A549 (cell line): ENCODE measurements at regions not wholly inside any gene's neighbourhood (a gene's known extent, or its start where the extent isn't known, plus 50 kb on each side); places are given as distances from the start of the nearest gene placed in this dataset.

Source experiments
- ELK1 ChIP-seq: fragments of 150-350 bp; IDR thresholded peaks from 2 replicates; pipeline ENCODE4 v1.6.1; 2014; ENCODE audit warnings: low read depth, mild to moderate bottlenecking, low read length
- EP300 ChIP-seq, 2 experiments: fragments of >200 bp; sonication (Bioruptor Twin); formaldehyde crosslinking; IDR thresholded peaks; 2 replicates in 1 of 2; 3 replicates in 1 of 2; pipeline ENCODE4 v1.6.1; 2016 to 2017
- ESRRA ChIP-seq: fragments of 150-350 bp; IDR thresholded peaks from 2 replicates; pipeline ENCODE4 v1.6.1; 2014; ENCODE audit warnings: mild to moderate bottlenecking, low read length, borderline replicate concordance
- FOSL2 ChIP-seq, 2 experiments: fragments of 450-650 bp in 1 of 2; fragments of >200 bp in 1 of 2; sonication (Bioruptor Twin) in 1 of 2; formaldehyde crosslinking; IDR thresholded peaks; 2 replicates each; pipeline versions ENCODE4 v1.5.0 to v1.6.1; 2016 to 2020; ENCODE audit warnings: mild to moderate bottlenecking in 1 of 2, moderate library complexity in 1 of 2
- HOXA7 ChIP-seq: fragments of 250-450 bp; sonication (Bioruptor Pico); IDR thresholded peaks from 2 replicates; pipeline ENCODE4 v1.5.0; 2020; ENCODE audit warnings: mild to moderate bottlenecking, moderate library complexity
- KDM1A ChIP-seq: fragments of 200-600 bp; sonication (generic); IDR thresholded peaks from 2 replicates; pipeline ENCODE4 v1.6.1; 2016; ENCODE audit warnings: low read depth, mild to moderate bottlenecking
- KDM5A ChIP-seq: fragments of 200-600 bp; sonication (generic); IDR thresholded peaks from 2 replicates; pipeline ENCODE4 v1.6.1; 2016; ENCODE audit warnings: antibody characterized with exemption, mild to moderate bottlenecking
- POLR2AphosphoS2 ChIP-seq: conservative IDR thresholded peaks from 2 replicates; pipeline ENCODE4 v1.6.1; 2012; ENCODE audit warnings: low read length, improper control_type of control experiment, inconsistent platforms
- RAD21 ChIP-seq, 2 experiments: fragments of >200 bp in 1 of 2; sonication (Bioruptor Twin) in 1 of 2; formaldehyde crosslinking in 1 of 2; IDR thresholded peaks in 1 of 2; conservative IDR thresholded peaks in 1 of 2; 2 replicates in 1 of 2; 3 replicates in 1 of 2; pipeline ENCODE4 v1.6.1; 2012 to 2018; ENCODE audit warnings: inconsistent platforms in 1 of 2
- REST ChIP-seq: fragments of 200-600 bp; sonication (generic); IDR thresholded peaks from 2 replicates; pipeline ENCODE4 v1.6.1; 2016; ENCODE audit warnings: antibody characterized with exemption, mild to moderate bottlenecking, moderate library complexity
- ZFP36 ChIP-seq: fragments of 450-650 bp; IDR thresholded peaks from 2 replicates; pipeline ENCODE4 v1.6.1; 2014; ENCODE audit warnings: borderline replicate concordance; ENCODE audit not compliant: partially characterized antibody
- TF ChIP-seq, protein P1 (sequence below): fragments of >200 bp; sonication (Bioruptor Twin); formaldehyde crosslinking; IDR thresholded peaks from 3 replicates; pipeline ENCODE4 v1.5.1; 2016

- TF ChIP-seq, protein P1, sequence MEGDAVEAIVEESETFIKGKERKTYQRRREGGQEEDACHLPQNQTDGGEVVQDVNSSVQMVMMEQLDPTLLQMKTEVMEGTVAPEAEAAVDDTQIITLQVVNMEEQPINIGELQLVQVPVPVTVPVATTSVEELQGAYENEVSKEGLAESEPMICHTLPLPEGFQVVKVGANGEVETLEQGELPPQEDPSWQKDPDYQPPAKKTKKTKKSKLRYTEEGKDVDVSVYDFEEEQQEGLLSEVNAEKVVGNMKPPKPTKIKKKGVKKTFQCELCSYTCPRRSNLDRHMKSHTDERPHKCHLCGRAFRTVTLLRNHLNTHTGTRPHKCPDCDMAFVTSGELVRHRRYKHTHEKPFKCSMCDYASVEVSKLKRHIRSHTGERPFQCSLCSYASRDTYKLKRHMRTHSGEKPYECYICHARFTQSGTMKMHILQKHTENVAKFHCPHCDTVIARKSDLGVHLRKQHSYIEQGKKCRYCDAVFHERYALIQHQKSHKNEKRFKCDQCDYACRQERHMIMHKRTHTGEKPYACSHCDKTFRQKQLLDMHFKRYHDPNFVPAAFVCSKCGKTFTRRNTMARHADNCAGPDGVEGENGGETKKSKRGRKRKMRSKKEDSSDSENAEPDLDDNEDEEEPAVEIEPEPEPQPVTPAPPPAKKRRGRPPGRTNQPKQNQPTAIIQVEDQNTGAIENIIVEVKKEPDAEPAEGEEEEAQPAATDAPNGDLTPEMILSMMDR, result no peak
- TF ChIP-seq ZFP36 (no peak), HOXA7 (CRISPR knock-in tag) (no peak), FOSL2 (IDR thresholded peaks at IDR 0.05) (no peak), FOSL2 (CRISPR knock-in tag; IDR thresholded peaks at IDR 0.05) (no peak), KDM5A (no peak), EP300 (IDR thresholded peaks at IDR 0.05) (no peak), POLR2AphosphoS2 (no peak), ESRRA (no peak), KDM1A (no peak), REST (no peak), ELK1 (no peak), RAD21 (conservative IDR thresholded peaks at IDR 0.05 in 1 of 2, IDR thresholded peaks at IDR 0.05 in 1 of 2) (no peak)
These were observed 744.1 kb downstream of the FAM133A start for GRCh38 chrX:94418065-94418464.
